Uterus (tissue), 2 donors: ENCODE measurements at regions not wholly inside any gene's neighbourhood (a gene's known extent, or its start where the extent isn't known, plus 50 kb on each side); places are given as distances from the start of the nearest gene placed in this dataset.

Experiments used
- POLR2A ChIP-seq, 2 donors: fragments of 450-650 bp; IDR thresholded peaks; one replicate each; pipeline ENCODE4 v1.6.1; 2016; ENCODE audit warnings: antibody characterized with exemption in 2 of 2, mild to moderate bottlenecking in 1 of 2, moderate library complexity in 1 of 2
- TF ChIP-seq, protein P1 (sequence below), 4 experiments: fragments of 200-600 bp in 2 of 4; fragments of 450-650 bp in 2 of 4; sonication (generic) in 2 of 4; IDR thresholded peaks; one replicate each; pipeline ENCODE4 v1.5.1; 2016 to 2019; ENCODE audit warnings: antibody characterized with exemption in 4 of 4, mild to moderate bottlenecking in 2 of 4, moderate library complexity in 1 of 4

DNA sequence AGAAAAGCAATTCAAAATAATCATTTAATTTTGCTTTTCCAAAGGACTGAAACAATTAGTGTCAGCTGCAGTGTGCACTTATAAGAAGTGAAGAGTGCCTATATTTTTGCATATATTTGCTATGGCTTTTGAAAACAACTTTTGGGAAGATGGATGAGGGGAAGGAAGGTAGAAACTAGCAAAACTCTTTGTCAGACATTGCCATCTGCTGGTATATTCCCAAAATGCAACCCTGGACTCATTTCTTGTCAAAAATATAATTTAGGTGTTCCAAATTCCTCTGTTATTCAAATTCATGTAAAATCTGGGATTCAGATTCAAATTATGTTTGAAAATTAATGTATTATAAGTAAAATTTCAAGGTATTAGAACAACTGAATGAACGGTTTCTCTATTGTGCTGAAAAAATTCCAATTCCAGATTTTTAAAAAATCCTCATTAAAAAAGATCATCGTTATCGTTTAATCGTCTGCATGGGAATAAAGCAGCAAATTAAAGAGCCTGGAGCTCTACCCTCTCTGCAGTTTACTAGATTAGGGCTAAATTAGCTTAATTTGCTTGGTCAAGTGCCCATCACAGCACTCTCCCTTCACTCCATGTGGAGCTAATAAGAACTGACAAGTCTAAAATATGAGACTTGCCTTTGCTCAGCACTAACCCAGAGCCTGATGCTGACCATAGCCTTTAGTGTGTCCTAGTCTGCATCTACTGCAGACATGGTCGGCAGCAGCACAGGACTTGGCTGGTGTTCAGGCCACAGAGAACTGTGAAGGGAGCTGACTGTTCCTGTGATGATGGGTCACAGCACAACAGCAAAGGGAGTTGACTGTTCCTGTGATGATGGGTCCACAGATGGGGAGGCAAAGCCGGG is 67.9 kb upstream of the MITF start:
- TF ChIP-seq, protein P1, sequence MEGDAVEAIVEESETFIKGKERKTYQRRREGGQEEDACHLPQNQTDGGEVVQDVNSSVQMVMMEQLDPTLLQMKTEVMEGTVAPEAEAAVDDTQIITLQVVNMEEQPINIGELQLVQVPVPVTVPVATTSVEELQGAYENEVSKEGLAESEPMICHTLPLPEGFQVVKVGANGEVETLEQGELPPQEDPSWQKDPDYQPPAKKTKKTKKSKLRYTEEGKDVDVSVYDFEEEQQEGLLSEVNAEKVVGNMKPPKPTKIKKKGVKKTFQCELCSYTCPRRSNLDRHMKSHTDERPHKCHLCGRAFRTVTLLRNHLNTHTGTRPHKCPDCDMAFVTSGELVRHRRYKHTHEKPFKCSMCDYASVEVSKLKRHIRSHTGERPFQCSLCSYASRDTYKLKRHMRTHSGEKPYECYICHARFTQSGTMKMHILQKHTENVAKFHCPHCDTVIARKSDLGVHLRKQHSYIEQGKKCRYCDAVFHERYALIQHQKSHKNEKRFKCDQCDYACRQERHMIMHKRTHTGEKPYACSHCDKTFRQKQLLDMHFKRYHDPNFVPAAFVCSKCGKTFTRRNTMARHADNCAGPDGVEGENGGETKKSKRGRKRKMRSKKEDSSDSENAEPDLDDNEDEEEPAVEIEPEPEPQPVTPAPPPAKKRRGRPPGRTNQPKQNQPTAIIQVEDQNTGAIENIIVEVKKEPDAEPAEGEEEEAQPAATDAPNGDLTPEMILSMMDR (IDR thresholded peaks at IDR 0.05), result peak; percentile 65 to 86 (median 79)
- no peak for TF ChIP-seq POLR2A (IDR thresholded peaks at IDR 0.05)
